ENCODE measurements at regions not wholly inside any gene's neighbourhood (a gene's known extent, or its start where the extent isn't known, plus 50 kb on each side); places are given as distances from the start of the nearest gene placed in this dataset.

DNA sequence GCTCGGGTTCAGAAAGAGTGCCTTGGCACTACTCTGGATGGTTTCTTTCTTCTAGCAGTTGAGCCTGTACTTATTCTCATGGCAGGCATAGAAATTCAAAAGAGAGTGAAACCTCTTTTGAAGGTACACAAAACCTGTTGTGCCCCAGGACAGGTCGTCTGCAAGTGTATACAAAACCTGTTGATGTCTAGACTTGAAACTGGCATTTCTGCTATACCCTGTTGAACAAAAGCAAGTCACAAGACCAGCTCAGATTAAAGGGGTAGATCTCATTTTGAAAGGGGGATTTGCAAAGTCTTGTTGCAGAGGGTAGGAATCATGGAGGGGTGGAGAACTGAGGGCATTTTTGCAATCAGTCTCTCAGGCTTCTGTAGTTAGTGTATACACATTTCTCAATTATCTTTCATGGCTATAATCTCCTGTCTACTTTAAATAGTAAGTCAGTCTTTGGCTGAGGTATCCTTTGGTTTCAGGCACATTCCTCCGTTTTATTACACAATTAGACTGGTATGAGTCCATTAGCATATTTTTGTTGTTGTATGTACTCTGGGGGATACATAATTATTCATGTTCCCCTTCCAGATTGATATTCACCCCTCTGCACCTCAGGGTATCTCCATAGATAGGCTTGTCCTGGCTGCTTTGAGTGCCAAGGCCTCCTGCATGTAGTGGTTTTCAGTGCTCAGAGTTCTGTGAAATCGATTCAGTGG lies 251.4 kb downstream of the DTHD1 start:
- ATAC-seq (no peak), FAIRE-seq (no peak), DNase-seq (ENCODE audit: extremely low read depth in 1 of 4, low spot score in 3 of 4) (no peak)
- Histone ChIP-seq H3K79me2 (ENCODE audit: control insufficient read depth, insufficient read depth, low read length) (no peaks in the 10 kb centered on the region), H3K9me1 (ENCODE audit: control insufficient read depth, insufficient read depth, low read length) (no peaks in the 10 kb centered on the region), H3K9ac (ENCODE audit: insufficient read depth in 1 of 2, low read depth in 2 of 2, low read length in 2 of 2) (no peak overlapping the region), H3K27me3 (ENCODE audit: control insufficient read depth in 2 of 2, insufficient read depth in 2 of 2, low read length in 2 of 2) (no peaks in the 10 kb centered on the region), H3K4me1 (replicated peaks in 1 of 2; ENCODE audit: control insufficient read depth in 2 of 2, insufficient read depth in 2 of 2, low read length in 2 of 2) (no peaks in the 10 kb centered on the region), H3K27ac (ENCODE audit: extremely low read depth, low read depth, low read length) (no peak overlapping the region), H3K36me3 (ENCODE audit: control insufficient read depth, insufficient read depth, low read length) (no peaks in the 10 kb centered on the region), H3K9me3 (replicated peaks; ENCODE audit: control insufficient read depth, insufficient read depth, low read depth, low read length) (no peaks in the 10 kb centered on the region), H3K4me2 (ENCODE audit: insufficient read depth, low read length) (no peak overlapping the region), H4K20me1 (replicated peaks; ENCODE audit: control insufficient read depth, insufficient read depth, low read length) (no peaks in the 10 kb centered on the region), H2AFZ (ENCODE audit: low read depth, low read length) (no peak overlapping the region), H3K4me3 (no peak overlapping the region)
- intact Hi-C loops (cut with micrococcal nuclease) (no loop called here), in situ Hi-C loops (cut with MboI) (no loop called here)
- BruUV-seq (replicated peaks) = no TSS peak
- WGBS (ENCODE audit: insufficient coverage, low coverage, missing lambda C conversion rate) = 9% methylated on average over 4 of the region's 4 CpGs
- ChIA-PET POLR2A (no interaction called here), CTCF (ENCODE audit: low intra/inter-chr PET ratio) (no interaction called here)
- TF ChIP-seq, protein P1, sequence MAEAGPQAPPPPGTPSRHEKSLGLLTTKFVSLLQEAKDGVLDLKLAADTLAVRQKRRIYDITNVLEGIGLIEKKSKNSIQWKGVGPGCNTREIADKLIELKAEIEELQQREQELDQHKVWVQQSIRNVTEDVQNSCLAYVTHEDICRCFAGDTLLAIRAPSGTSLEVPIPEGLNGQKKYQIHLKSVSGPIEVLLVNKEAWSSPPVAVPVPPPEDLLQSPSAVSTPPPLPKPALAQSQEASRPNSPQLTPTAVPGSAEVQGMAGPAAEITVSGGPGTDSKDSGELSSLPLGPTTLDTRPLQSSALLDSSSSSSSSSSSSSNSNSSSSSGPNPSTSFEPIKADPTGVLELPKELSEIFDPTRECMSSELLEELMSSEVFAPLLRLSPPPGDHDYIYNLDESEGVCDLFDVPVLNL (CRISPR knock-in tag; IDR thresholded peaks at IDR 0.05; ENCODE audit: low read depth) = no peak
- TF ChIP-seq ATF4 (CRISPR knock-in tag; IDR thresholded peaks at IDR 0.05) (no peak), RERE (CRISPR knock-in tag; IDR thresholded peaks at IDR 0.05; ENCODE audit: borderline replicate concordance) (no peak)
